Gastroesophageal sphincter (tissue), 4 donors: ENCODE measurements at regions not wholly inside any gene's neighbourhood (a gene's known extent, or its start where the extent isn't known, plus 50 kb on each side); places are given as distances from the start of the nearest gene placed in this dataset.

Source experiments
- ATAC-seq: fragments of 150-250 bp; one replicate; pipeline ENCODE4 v1.9.1; 2016; ENCODE audit warnings: mild to moderate bottlenecking, moderate library complexity
- H3K27ac ChIP-seq, 4 donors: fragments of 200-600 bp; sonication (generic) in 3 of 4; 1 replicate in 3 of 4; 2 replicates in 1 of 4; pipeline ENCODE4 v1.5.1; 2016 to 2019
- H3K27me3 ChIP-seq: fragments of 200-600 bp; sonication (generic); one replicate; pipeline ENCODE4 v1.5.1; 2019
- H3K36me3 ChIP-seq, 2 donors: fragments of 200-600 bp; sonication (generic); one replicate each; pipeline ENCODE4 v1.5.1; 2019; ENCODE audit warnings: control low read depth in 1 of 2
- H3K4me1 ChIP-seq, 3 donors: fragments of 200-600 bp; sonication (generic); 1 replicate in 2 of 3; 2 replicates in 1 of 3; pipeline ENCODE4 v1.5.1; 2016 to 2019; ENCODE audit warnings: control low read depth in 2 of 3
- H3K4me3 ChIP-seq, 2 donors: fragments of 200-600 bp; sonication (generic); one replicate each; pipeline ENCODE4 v1.5.1; 2019; ENCODE audit warnings: mild to moderate bottlenecking in 1 of 2, moderate library complexity in 1 of 2
- H3K9me3 ChIP-seq, 3 donors: fragments of 200-600 bp; sonication (generic); one replicate each; pipeline ENCODE4 v1.5.1; 2017 to 2019; ENCODE audit warnings: control low read depth in 2 of 3
- CTCF ChIP-seq, 4 experiments: fragments of 200-600 bp in 2 of 4; fragments of 450-650 bp in 2 of 4; sonication (generic) in 1 of 4; IDR thresholded peaks; one replicate each; pipeline ENCODE4 v1.5.1; 2017 to 2019; ENCODE audit warnings: antibody characterized with exemption in 4 of 4, mild to moderate bottlenecking in 2 of 4, moderate library complexity in 2 of 4
- EP300 ChIP-seq: sonication (generic); formaldehyde crosslinking; IDR thresholded peaks from one replicate; pipeline ENCODE4 v1.6.1; 2017; ENCODE audit warnings: antibody characterized with exemption, mild to moderate bottlenecking
- POLR2A ChIP-seq, 2 donors: fragments of 450-650 bp; IDR thresholded peaks; one replicate each; pipeline ENCODE4 v1.6.1; 2017; ENCODE audit warnings: antibody characterized with exemption in 2 of 2, mild to moderate bottlenecking in 2 of 2, moderate library complexity in 1 of 2
- POLR2AphosphoS5 ChIP-seq: sonication (generic); formaldehyde crosslinking; IDR thresholded peaks from one replicate; pipeline ENCODE4 v1.6.1; 2017; ENCODE audit warnings: antibody characterized with exemption
- WGBS, 2 donors: methylation state at CpG; one replicate each; pipeline ENCODE4 v1.1.5; 2018; ENCODE audit warnings: low coverage in 1 of 2; 5-methylcytosine and 5-hydroxymethylcytosine counted together

- H3K4me3 ChIP-seq: no peak overlapping the region
- TF ChIP-seq POLR2AphosphoS5 (no peak), POLR2A (IDR thresholded peaks at IDR 0.05) (no peak), CTCF (IDR thresholded peaks at IDR 0.05) (no peak), EP300 (no peak)
- 85 to 86% methylated on average over 5 of the region's 5 CpGs for WGBS, 2 donors
Measured at GRCh38 chr12:24408305-24408704, 458.8 kb upstream of the SOX5 start.

GRCh38 chr12:24407884-24408283 is 458.4 kb upstream of the SOX5 start:
- WGBS, 2 donors: 91 to 93% methylated on average over 7 of the region's 7 CpGs
- Histone ChIP-seq H3K4me1 (no peaks in the 10 kb centered on the region), H3K4me3 (no peak overlapping the region), H3K27ac (no peak overlapping the region), H3K27me3 (no peaks in the 10 kb centered on the region), H3K36me3 (peaks cover 0 to 6% of the 10 kb centered on the region in 2 donors), H3K9me3 (no peaks in the 10 kb centered on the region)
- no peak for ATAC-seq
- TF ChIP-seq CTCF (IDR thresholded peaks at IDR 0.05): no peak
- no peak for TF ChIP-seq POLR2A (IDR thresholded peaks at IDR 0.05)
- TF ChIP-seq POLR2AphosphoS5: no peak
- TF ChIP-seq EP300: no peak

More at GRCh38 chr12:24408305-24408704, 458.8 kb upstream of the SOX5 start:
- H3K27ac ChIP-seq: no peak overlapping the region
- peaks cover 0 to 6% of the 10 kb centered on the region in 2 donors for H3K36me3 ChIP-seq
- no peaks in the 10 kb centered on the region for H3K4me1 ChIP-seq
- no peaks in the 10 kb centered on the region for H3K9me3 ChIP-seq
- no peaks in the 10 kb centered on the region for H3K27me3 ChIP-seq
- no peak for ATAC-seq

- Histone ChIP-seq H3K4me3 (no peak overlapping the region), H3K27ac (no peak overlapping the region), H3K4me1 (no peaks in the 10 kb centered on the region), H3K36me3 (peaks cover 0 to 6% of the 10 kb centered on the region in 2 donors), H3K9me3 (no peaks in the 10 kb centered on the region), H3K27me3 (no peaks in the 10 kb centered on the region)
- no peak for TF ChIP-seq POLR2A (IDR thresholded peaks at IDR 0.05)
- TF ChIP-seq EP300: no peak
- no peak for TF ChIP-seq CTCF (IDR thresholded peaks at IDR 0.05)
- TF ChIP-seq POLR2AphosphoS5: no peak
- no peak for ATAC-seq
- 84 to 89% methylated on average over 5 to 6 of the region's 6 CpGs for WGBS, 2 donors
Measured at GRCh38 chr12:24404086-24404815, 454.8 kb upstream of the SOX5 start.

DNA sequence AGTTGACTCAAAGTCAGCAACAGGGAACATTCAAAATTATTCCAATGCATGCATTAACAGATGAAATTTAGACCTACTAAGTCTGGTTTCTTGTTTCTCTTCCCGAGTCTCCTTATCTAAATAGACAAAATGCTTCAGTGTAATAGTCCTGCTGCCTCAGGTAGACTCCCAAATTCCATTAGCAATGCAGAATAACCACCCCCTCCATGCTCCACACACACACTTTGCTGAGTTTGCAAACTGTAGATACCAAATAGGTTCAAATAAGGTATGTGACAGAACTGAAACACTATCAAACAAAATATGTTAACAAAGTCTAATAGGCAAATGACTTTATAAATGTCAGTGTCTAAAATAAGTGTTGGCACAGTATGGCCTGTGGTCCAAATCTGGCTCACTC is 451.1 kb upstream of the SOX5 start:
- H3K27ac ChIP-seq: no peak overlapping the region
- no peaks in the 10 kb centered on the region for H3K36me3 ChIP-seq
- no peak for ATAC-seq
- H3K9me3 ChIP-seq: no peaks in the 10 kb centered on the region
- no peaks in the 10 kb centered on the region for H3K27me3 ChIP-seq
- no peak overlapping the region for H3K4me3 ChIP-seq
- WGBS, 2 donors: 46% methylated on average over 1 of the region's 1 CpG; no CpG with 5 or more reads in 1 of the 2 donors
- TF ChIP-seq POLR2A (IDR thresholded peaks at IDR 0.05) (no peak), CTCF (IDR thresholded peaks at IDR 0.05) (no peak)
- H3K4me1 ChIP-seq: peaks cover 0 to 9% (median 0%) of the 10 kb centered on the region in 3 donors

GRCh38 chr12:24398605-24399004 is 449.1 kb upstream of the SOX5 start:
- Histone ChIP-seq H3K4me1 (peaks cover 0 to 9% (median 0%) of the 10 kb centered on the region in 3 donors), H3K4me3 (no peak overlapping the region), H3K9me3 (no peaks in the 10 kb centered on the region), H3K27ac (no peak overlapping the region), H3K36me3 (no peaks in the 10 kb centered on the region), H3K27me3 (no peaks in the 10 kb centered on the region)
- ATAC-seq: no peak
- TF ChIP-seq CTCF (IDR thresholded peaks at IDR 0.05) (no peak), EP300 (no peak), POLR2AphosphoS5 (no peak), POLR2A (IDR thresholded peaks at IDR 0.05) (no peak)
- 71 to 88% methylated on average over 4 of the region's 4 CpGs for WGBS, 2 donors
